Panc1 (cell line): ENCODE measurements at regions not wholly inside any gene's neighbourhood (a gene's known extent, or its start where the extent isn't known, plus 50 kb on each side); places are given as distances from the start of the nearest gene placed in this dataset.

Experiments
- TF ChIP-seq, protein P1 (sequence below), 2 experiments: IDR thresholded peaks; 2 replicates each; pipeline ENCODE4 v1.6.1; 2011 to 2012; ENCODE audit warnings: low read depth in 2 of 2, control low read depth in 1 of 2, low read length in 1 of 2, mild to moderate bottlenecking in 1 of 2, moderate library complexity in 1 of 2; ENCODE audit not compliant: insufficient read depth in 1 of 2
- TF ChIP-seq, protein P2 (sequence below): fragments of 450-650 bp; IDR thresholded peaks from 2 replicates; pipeline ENCODE4 v1.5.1; 2017; ENCODE audit warnings: mild to moderate bottlenecking

DNA sequence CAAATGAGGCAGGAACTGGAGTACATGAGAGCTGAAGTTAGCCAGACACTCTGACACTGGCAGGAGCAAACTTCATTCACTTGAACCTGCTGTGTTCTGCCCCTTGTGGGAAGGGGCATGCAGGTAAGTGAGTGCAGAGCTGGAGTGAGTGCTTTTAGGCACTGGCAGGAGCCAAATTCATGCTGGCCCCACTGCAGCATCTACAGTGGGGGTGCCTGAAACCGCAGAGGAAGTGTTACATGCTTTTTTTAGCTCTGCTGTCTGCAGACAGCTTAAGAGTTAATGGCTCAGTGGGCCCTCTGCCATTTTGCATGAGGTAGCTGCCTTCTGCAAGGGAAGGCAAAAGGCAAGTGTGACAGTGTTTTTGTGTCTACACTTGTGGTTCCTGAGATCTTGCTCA lies 167.9 kb upstream of the SYNCRIP start:
- TF ChIP-seq, protein P1, sequence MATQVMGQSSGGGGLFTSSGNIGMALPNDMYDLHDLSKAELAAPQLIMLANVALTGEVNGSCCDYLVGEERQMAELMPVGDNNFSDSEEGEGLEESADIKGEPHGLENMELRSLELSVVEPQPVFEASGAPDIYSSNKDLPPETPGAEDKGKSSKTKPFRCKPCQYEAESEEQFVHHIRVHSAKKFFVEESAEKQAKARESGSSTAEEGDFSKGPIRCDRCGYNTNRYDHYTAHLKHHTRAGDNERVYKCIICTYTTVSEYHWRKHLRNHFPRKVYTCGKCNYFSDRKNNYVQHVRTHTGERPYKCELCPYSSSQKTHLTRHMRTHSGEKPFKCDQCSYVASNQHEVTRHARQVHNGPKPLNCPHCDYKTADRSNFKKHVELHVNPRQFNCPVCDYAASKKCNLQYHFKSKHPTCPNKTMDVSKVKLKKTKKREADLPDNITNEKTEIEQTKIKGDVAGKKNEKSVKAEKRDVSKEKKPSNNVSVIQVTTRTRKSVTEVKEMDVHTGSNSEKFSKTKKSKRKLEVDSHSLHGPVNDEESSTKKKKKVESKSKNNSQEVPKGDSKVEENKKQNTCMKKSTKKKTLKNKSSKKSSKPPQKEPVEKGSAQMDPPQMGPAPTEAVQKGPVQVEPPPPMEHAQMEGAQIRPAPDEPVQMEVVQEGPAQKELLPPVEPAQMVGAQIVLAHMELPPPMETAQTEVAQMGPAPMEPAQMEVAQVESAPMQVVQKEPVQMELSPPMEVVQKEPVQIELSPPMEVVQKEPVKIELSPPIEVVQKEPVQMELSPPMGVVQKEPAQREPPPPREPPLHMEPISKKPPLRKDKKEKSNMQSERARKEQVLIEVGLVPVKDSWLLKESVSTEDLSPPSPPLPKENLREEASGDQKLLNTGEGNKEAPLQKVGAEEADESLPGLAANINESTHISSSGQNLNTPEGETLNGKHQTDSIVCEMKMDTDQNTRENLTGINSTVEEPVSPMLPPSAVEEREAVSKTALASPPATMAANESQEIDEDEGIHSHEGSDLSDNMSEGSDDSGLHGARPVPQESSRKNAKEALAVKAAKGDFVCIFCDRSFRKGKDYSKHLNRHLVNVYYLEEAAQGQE (IDR thresholded peaks at IDR 0.05; ENCODE audit: insufficient read depth in 1 of 2, low read depth in 2 of 2, low read length in 1 of 2), result no peak
- TF ChIP-seq, protein P2, sequence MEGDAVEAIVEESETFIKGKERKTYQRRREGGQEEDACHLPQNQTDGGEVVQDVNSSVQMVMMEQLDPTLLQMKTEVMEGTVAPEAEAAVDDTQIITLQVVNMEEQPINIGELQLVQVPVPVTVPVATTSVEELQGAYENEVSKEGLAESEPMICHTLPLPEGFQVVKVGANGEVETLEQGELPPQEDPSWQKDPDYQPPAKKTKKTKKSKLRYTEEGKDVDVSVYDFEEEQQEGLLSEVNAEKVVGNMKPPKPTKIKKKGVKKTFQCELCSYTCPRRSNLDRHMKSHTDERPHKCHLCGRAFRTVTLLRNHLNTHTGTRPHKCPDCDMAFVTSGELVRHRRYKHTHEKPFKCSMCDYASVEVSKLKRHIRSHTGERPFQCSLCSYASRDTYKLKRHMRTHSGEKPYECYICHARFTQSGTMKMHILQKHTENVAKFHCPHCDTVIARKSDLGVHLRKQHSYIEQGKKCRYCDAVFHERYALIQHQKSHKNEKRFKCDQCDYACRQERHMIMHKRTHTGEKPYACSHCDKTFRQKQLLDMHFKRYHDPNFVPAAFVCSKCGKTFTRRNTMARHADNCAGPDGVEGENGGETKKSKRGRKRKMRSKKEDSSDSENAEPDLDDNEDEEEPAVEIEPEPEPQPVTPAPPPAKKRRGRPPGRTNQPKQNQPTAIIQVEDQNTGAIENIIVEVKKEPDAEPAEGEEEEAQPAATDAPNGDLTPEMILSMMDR, result no peak
